HFF-Myc (cell line): ENCODE measurements at regions not wholly inside any gene's neighbourhood (a gene's known extent, or its start where the extent isn't known, plus 50 kb on each side); places are given as distances from the start of the nearest gene placed in this dataset.

Experiments used
- DNase-seq: peaks from one replicate; pipeline ENCODE4 v3.0.0-alpha.2; 2011; ENCODE audit warnings: low read depth; ENCODE audit errors: extremely low read depth
- H3K4me3 ChIP-seq: replicated peaks from 2 replicates; pipeline ENCODE4 v1.5.1; 2011; ENCODE audit warnings: low read depth, mild to moderate bottlenecking, control low read depth, low read length
- TF ChIP-seq, protein P1 (sequence below): IDR thresholded peaks from 2 replicates; pipeline ENCODE4 v1.5.1; 2012; ENCODE audit warnings: mild to moderate bottlenecking, low read depth, low read length, control low read depth; ENCODE audit errors: missing control alignments

DNA sequence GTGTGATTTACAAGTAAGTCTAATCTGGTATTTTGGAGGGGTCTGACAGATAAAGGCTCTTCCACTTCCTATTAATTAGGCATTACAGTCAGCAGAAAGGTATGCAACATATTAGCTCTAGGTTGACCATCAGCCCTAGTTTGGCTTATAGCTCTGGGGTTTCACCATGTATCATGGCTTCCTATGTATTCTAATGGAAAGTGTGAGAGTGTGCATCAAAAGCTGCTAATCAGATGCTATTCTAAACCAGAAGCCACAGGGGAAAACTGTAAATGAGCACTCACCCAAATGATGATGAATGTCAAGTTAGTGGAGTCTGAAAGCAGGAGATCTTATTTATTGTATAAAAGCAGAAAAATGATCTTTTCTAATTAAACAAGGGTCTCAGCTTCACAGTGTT lies 149.2 kb upstream of the MITF start:
- TF ChIP-seq, protein P1, sequence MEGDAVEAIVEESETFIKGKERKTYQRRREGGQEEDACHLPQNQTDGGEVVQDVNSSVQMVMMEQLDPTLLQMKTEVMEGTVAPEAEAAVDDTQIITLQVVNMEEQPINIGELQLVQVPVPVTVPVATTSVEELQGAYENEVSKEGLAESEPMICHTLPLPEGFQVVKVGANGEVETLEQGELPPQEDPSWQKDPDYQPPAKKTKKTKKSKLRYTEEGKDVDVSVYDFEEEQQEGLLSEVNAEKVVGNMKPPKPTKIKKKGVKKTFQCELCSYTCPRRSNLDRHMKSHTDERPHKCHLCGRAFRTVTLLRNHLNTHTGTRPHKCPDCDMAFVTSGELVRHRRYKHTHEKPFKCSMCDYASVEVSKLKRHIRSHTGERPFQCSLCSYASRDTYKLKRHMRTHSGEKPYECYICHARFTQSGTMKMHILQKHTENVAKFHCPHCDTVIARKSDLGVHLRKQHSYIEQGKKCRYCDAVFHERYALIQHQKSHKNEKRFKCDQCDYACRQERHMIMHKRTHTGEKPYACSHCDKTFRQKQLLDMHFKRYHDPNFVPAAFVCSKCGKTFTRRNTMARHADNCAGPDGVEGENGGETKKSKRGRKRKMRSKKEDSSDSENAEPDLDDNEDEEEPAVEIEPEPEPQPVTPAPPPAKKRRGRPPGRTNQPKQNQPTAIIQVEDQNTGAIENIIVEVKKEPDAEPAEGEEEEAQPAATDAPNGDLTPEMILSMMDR = no peak
- no peak for DNase-seq

DNA sequence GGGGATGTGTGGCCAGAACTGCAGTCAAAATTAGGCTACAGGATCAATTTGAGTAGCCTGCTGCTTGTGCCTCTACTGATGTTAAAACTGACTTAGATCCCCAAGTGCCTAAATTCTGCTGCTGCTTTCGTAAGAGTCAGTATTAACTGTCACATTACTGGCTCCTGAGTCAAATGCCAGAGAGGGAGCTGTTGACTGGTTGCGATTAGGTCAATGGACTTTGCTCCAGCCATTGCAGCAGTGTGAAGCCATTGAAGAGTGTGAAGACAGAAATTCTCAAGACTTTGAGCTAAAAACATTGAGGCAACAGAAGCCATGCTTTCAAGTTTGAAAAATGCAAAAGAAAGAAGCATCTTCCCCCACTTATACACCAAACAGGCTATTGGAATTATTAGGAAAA lies 151.1 kb upstream of the MITF start:
- H3K4me3 ChIP-seq = no peak overlapping the region
- TF ChIP-seq, protein P1 = no peak
- DNase-seq = no peak

More for the DNA sequence above, 149.2 kb upstream of the MITF start:
- no peak overlapping the region for H3K4me3 ChIP-seq

DNA sequence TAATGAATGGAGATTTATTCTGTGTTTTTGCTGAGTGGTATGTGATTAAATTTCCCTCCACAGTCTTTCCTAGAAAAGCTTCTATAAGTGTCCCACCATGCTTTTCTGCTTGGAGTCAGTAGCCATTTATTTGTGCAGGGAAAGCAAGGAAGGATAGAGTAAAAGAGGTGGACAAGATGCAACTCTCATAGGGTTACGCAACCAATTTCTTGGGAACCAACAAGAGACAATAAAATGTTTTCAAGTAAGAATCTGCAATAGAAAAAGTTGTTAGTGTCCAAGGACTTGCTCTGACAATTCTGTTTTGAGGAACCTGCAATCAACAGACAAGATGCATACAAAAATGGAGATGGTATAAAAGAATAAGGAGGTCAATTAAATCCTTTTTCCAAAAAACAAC lies 153.8 kb upstream of the MITF start:
- no peak overlapping the region for H3K4me3 ChIP-seq
- TF ChIP-seq, protein P1 = no peak
- no peak for DNase-seq

DNA sequence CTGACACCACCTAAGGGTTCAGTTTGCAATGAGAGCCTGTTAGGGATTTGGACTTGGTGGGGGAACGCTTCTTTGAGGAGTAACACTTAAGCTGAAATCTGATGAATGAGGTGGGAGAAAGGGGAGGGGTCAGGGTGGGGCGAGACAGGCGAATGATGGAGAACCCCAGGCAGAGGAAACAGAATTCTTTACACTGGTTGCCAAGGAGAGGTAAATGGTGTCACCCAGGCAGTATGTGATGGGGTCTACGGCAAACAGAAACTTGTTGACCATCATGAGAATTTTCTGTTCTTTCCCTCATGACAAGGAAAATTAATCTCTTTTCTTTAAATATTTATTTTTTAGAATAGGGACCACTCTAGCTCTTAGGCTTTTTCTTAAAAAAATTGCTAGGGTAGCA lies 157.2 kb upstream of the MITF start:
- H3K4me3 ChIP-seq = no peak overlapping the region
- DNase-seq = no peak
- TF ChIP-seq, protein P1 = no peak

DNA sequence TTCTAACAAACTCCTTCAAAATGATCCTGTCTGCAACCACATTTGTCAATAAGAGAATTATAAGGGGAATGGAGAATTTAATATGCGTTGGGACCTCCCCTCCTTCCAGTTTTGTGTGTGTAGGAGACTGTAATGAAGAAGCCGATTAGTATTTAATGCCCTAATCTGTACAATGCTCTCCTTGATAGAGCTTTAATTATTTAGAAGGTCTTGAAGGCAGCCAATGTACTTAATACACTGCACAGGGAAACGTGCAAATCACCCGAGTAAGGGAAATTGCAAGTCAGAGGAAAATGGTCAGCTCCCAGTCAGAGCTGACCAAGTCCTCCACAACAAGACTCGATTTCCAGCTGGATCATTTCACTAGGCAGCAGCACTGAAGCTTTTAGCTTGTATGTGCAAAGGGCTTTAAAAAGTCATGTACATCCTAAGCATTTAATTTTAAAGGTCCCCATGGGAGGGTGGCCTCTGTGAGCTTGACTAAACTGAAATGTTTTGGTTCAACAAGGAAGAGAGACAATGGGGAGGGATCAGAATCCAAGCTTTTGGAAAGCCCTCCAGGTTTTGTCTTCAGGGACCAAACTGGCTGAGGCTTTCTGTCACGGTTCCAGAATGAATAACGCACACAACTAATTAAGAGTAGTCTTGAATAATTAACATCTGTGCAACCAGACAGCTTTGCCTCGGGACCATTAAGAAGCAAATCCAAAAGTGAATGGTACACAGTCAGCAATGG lies 159.8 kb upstream of the MITF start:
- TF ChIP-seq, protein P1 = no peak
- no peak for DNase-seq
- no peak overlapping the region for H3K4me3 ChIP-seq

DNA sequence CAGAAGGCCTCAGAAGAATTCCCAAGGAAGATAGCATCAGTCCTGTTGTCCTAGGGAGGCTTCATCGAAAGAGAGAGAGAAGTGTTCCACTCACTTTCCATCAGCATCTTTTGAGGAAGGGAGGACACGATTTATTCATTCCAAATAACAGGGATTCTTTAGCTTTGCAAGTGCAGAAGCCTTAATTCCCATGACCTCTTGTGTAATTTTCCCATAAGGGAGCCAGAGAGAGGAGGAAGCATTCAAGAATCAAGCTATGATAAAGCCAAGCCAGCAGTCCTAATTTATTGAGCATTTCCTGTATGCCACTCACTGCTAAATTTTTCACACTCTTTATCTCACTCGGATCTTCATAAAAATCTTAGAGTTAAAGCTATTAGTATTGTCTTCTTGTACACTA lies 169.7 kb upstream of the MITF start:
- no peak for DNase-seq
- H3K4me3 ChIP-seq = no peak overlapping the region
- TF ChIP-seq, protein P1 = no peak

DNA sequence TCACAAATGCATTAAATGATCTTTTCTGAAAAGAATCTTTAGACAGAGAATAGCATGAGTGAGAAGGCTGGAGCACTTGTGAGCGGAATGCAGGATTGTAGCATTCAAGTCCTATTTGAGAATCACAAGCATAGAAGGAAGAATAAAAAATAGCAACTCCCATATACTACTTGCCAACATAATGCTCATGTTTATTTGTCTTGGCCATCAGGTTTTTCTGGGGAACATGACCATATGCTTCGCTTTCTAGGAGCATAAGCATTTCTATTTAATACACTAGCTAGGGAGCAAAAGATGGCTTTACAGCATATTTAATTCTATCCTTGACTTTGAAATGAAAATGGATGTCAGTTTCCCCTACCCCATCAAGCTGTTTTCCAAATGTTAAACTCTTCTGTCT lies 170.3 kb upstream of the MITF start:
- TF ChIP-seq, protein P1 = no peak
- H3K4me3 ChIP-seq = no peak overlapping the region
- no peak for DNase-seq
